ENCODE measurements at regions not wholly inside any gene's neighbourhood (a gene's known extent, or its start where the extent isn't known, plus 50 kb on each side); places are given as distances from the start of the nearest gene placed in this dataset.

GRCh38 chr5:122532035-122532434 lies 220.0 kb downstream of the SNCAIP start:
- Histone ChIP-seq H3K36me3 (replicated peaks) (no peaks in the 10 kb centered on the region), H3K4me3 (ENCODE audit: low read depth, low read length) (no peak overlapping the region), H3K27me3 (replicated peaks) (no peaks in the 10 kb centered on the region), H3K27ac (no peak overlapping the region)
- in situ Hi-C loops (cut with HindIII; ENCODE audit: low pct_ligation_motif_present, low sequenced_read_pairs) = no loop called here
- no peak for TF ChIP-seq CTCF (IDR thresholded peaks at IDR 0.05; ENCODE audit: low read depth, low read length, missing control alignments)
- no peak for DNase-seq

GRCh38 chr5:122533825-122534224 lies 221.8 kb downstream of the SNCAIP start:
- no peak for TF ChIP-seq CTCF (IDR thresholded peaks at IDR 0.05; ENCODE audit: low read depth, low read length, missing control alignments)

GRCh38 chr5:122534829-122535228 lies 222.8 kb downstream of the SNCAIP start:
- Histone ChIP-seq H3K27ac (no peak overlapping the region), H3K27me3 (replicated peaks) (no peaks in the 10 kb centered on the region), H3K36me3 (replicated peaks) (no peaks in the 10 kb centered on the region), H3K4me3 (ENCODE audit: low read depth, low read length) (no peak overlapping the region)
- no peak for TF ChIP-seq CTCF (IDR thresholded peaks at IDR 0.05; ENCODE audit: low read depth, low read length, missing control alignments)
- no peak for DNase-seq
- in situ Hi-C loops (cut with HindIII; ENCODE audit: low pct_ligation_motif_present, low sequenced_read_pairs) = no loop called here

More at GRCh38 chr5:122533825-122534224, 221.8 kb downstream of the SNCAIP start:
- Histone ChIP-seq H3K4me3 (ENCODE audit: low read depth, low read length) (no peak overlapping the region), H3K27ac (no peak overlapping the region), H3K27me3 (replicated peaks) (no peaks in the 10 kb centered on the region), H3K36me3 (replicated peaks) (no peaks in the 10 kb centered on the region)
- in situ Hi-C loops (cut with HindIII; ENCODE audit: low pct_ligation_motif_present, low sequenced_read_pairs) = no loop called here
- no peak for DNase-seq

GRCh38 chr5:122541388-122541787 lies 229.4 kb downstream of the SNCAIP start:
- H3K27me3 ChIP-seq (replicated peaks) = no peaks in the 10 kb centered on the region
- no peak overlapping the region for H3K27ac ChIP-seq
- H3K36me3 ChIP-seq (replicated peaks) = no peaks in the 10 kb centered on the region
- in situ Hi-C loops (cut with HindIII; ENCODE audit: low pct_ligation_motif_present, low sequenced_read_pairs) = no loop called here
- no peak for DNase-seq
- no peak for TF ChIP-seq CTCF (IDR thresholded peaks at IDR 0.05; ENCODE audit: low read depth, low read length, missing control alignments)
- H3K4me3 ChIP-seq (ENCODE audit: low read depth, low read length) = no peak overlapping the region

GRCh38 chr5:122545986-122546385 lies 228.9 kb upstream of the SNX2 start:
- Histone ChIP-seq H3K4me3 (ENCODE audit: low read depth, low read length) (no peak overlapping the region), H3K36me3 (replicated peaks) (no peaks in the 10 kb centered on the region), H3K27me3 (replicated peaks) (no peaks in the 10 kb centered on the region), H3K27ac (no peak overlapping the region)
- no peak for DNase-seq
- no peak for TF ChIP-seq CTCF (IDR thresholded peaks at IDR 0.05; ENCODE audit: low read depth, low read length, missing control alignments)
- in situ Hi-C loops (cut with HindIII; ENCODE audit: low pct_ligation_motif_present, low sequenced_read_pairs) = no loop called here

GRCh38 chr5:122547219-122547618 lies 227.7 kb upstream of the SNX2 start:
- H3K27ac ChIP-seq = no peak overlapping the region
- H3K36me3 ChIP-seq (replicated peaks) = no peaks in the 10 kb centered on the region
- H3K4me3 ChIP-seq (ENCODE audit: low read depth, low read length) = no peak overlapping the region
- no peak for TF ChIP-seq CTCF (IDR thresholded peaks at IDR 0.05; ENCODE audit: low read depth, low read length, missing control alignments)
- DNase-seq = no peak
- no peaks in the 10 kb centered on the region for H3K27me3 ChIP-seq (replicated peaks)
- in situ Hi-C loops (cut with HindIII; ENCODE audit: low pct_ligation_motif_present, low sequenced_read_pairs) = no loop called here

All from brain microvascular endothelial cell (primary cell).